ENCODE measurements at regions not wholly inside any gene's neighbourhood (a gene's known extent, or its start where the extent isn't known, plus 50 kb on each side); places are given as distances from the start of the nearest gene placed in this dataset.

DNA sequence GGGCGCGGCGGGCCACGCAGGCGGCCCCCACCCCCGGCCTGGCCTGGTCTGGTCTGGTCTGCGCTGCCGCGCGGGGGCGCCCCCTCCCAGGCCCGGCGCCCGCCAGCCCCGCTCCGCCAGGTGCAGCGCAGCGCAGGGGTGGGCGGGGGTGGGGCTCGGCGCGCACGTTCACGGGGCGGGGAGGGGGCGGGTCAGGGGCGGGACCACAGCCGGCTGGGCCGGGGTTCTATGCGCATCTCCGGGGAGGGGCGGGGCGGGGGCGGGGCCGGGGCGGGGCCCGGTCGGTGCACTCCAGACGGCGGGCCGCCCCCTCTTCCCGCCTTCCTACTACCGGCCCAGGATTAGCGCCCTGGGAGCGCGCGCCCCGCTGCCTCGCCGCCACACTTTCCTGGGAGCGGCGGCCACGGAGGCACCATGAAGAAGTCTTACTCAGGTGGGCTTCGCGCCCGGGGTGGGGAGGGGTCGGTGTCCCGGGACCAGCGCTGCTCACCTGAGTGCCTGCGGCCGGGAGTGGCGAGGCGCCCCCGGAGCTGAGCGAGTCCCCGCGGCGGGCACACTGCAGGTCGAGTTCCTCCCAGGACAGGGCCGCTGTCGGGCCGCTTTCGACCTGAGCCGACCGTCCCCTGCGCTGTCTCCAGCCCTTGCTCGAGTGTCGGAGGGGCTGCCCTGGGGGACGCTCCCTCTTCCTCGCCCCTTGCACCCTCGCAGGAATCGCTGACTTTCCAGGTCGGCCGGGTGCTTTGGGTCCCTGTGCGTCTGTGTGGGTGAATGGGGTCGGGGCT, 140.5 kb downstream of the SEC14L1 start (continued):
- TF ChIP-seq, protein P1, sequence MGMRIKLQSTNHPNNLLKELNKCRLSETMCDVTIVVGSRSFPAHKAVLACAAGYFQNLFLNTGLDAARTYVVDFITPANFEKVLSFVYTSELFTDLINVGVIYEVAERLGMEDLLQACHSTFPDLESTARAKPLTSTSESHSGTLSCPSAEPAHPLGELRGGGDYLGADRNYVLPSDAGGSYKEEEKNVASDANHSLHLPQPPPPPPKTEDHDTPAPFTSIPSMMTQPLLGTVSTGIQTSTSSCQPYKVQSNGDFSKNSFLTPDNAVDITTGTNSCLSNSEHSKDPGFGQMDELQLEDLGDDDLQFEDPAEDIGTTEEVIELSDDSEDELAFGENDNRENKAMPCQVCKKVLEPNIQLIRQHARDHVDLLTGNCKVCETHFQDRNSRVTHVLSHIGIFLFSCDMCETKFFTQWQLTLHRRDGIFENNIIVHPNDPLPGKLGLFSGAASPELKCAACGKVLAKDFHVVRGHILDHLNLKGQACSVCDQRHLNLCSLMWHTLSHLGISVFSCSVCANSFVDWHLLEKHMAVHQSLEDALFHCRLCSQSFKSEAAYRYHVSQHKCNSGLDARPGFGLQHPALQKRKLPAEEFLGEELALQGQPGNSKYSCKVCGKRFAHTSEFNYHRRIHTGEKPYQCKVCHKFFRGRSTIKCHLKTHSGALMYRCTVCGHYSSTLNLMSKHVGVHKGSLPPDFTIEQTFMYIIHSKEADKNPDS (CRISPR knock-in tag; IDR thresholded peaks at IDR 0.05): no peak
- TF ChIP-seq, protein P2, sequence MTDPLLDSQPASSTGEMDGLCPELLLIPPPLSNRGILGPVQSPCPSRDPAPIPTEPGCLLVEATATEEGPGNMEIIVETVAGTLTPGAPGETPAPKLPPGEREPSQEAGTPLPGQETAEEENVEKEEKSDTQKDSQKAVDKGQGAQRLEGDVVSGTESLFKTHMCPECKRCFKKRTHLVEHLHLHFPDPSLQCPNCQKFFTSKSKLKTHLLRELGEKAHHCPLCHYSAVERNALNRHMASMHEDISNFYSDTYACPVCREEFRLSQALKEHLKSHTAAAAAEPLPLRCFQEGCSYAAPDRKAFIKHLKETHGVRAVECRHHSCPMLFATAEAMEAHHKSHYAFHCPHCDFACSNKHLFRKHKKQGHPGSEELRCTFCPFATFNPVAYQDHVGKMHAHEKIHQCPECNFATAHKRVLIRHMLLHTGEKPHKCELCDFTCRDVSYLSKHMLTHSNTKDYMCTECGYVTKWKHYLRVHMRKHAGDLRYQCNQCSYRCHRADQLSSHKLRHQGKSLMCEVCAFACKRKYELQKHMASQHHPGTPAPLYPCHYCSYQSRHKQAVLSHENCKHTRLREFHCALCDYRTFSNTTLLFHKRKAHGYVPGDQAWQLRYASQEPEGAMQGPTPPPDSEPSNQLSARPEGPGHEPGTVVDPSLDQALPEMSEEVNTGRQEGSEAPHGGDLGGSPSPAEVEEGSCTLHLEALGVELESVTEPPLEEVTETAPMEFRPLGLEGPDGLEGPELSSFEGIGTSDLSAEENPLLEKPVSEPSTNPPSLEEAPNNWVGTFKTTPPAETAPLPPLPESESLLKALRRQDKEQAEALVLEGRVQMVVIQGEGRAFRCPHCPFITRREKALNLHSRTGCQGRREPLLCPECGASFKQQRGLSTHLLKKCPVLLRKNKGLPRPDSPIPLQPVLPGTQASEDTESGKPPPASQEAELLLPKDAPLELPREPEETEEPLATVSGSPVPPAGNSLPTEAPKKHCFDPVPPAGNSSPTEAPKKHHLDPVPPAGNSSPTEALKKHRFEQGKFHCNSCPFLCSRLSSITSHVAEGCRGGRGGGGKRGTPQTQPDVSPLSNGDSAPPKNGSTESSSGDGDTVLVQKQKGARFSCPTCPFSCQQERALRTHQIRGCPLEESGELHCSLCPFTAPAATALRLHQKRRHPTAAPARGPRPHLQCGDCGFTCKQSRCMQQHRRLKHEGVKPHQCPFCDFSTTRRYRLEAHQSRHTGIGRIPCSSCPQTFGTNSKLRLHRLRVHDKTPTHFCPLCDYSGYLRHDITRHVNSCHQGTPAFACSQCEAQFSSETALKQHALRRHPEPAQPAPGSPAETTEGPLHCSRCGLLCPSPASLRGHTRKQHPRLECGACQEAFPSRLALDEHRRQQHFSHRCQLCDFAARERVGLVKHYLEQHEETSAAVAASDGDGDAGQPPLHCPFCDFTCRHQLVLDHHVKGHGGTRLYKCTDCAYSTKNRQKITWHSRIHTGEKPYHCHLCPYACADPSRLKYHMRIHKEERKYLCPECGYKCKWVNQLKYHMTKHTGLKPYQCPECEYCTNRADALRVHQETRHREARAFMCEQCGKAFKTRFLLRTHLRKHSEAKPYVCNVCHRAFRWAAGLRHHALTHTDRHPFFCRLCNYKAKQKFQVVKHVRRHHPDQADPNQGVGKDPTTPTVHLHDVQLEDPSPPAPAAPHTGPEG (CRISPR knock-in tag; IDR thresholded peaks at IDR 0.05): no peak
- TF ChIP-seq, protein P3, sequence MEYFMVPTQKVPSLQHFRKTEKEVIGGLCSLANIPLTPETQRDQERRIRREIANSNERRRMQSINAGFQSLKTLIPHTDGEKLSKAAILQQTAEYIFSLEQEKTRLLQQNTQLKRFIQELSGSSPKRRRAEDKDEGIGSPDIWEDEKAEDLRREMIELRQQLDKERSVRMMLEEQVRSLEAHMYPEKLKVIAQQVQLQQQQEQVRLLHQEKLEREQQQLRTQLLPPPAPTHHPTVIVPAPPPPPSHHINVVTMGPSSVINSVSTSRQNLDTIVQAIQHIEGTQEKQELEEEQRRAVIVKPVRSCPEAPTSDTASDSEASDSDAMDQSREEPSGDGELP (IDR thresholded peaks at IDR 0.05; ENCODE audit: borderline replicate concordance, low read depth): no peak
- TF ChIP-seq TBP (CRISPR knock-in tag; IDR thresholded peaks at IDR 0.05) (no peak), HOXA3 (CRISPR knock-in tag; IDR thresholded peaks at IDR 0.05) (peak; percentile 40; the same call in 1 of the 2 replicates), ZFP62 (CRISPR knock-in tag; IDR thresholded peaks at IDR 0.05) (no peak), KMT2B (CRISPR knock-in tag; IDR thresholded peaks at IDR 0.05) (peak; percentile 63), NFKBIZ (CRISPR knock-in tag; IDR thresholded peaks at IDR 0.05) (no peak; the same call in 1 of the 2 replicates), GTF3A (CRISPR knock-in tag; conservative IDR thresholded peaks at IDR 0.05) (0 out of 2 replicates have a peak, but pooled peaks have one; percentile 53), ZNF616 (CRISPR knock-in tag; IDR thresholded peaks at IDR 0.05; ENCODE audit: low read depth) (peak; percentile 92)
- TF ChIP-seq, protein P4, sequence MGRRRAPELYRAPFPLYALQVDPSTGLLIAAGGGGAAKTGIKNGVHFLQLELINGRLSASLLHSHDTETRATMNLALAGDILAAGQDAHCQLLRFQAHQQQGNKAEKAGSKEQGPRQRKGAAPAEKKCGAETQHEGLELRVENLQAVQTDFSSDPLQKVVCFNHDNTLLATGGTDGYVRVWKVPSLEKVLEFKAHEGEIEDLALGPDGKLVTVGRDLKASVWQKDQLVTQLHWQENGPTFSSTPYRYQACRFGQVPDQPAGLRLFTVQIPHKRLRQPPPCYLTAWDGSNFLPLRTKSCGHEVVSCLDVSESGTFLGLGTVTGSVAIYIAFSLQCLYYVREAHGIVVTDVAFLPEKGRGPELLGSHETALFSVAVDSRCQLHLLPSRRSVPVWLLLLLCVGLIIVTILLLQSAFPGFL (CRISPR knock-in tag; IDR thresholded peaks at IDR 0.05): 0 out of 2 replicates have a peak, but pooled peaks have one; percentile 14
- TF ChIP-seq, protein P5, sequence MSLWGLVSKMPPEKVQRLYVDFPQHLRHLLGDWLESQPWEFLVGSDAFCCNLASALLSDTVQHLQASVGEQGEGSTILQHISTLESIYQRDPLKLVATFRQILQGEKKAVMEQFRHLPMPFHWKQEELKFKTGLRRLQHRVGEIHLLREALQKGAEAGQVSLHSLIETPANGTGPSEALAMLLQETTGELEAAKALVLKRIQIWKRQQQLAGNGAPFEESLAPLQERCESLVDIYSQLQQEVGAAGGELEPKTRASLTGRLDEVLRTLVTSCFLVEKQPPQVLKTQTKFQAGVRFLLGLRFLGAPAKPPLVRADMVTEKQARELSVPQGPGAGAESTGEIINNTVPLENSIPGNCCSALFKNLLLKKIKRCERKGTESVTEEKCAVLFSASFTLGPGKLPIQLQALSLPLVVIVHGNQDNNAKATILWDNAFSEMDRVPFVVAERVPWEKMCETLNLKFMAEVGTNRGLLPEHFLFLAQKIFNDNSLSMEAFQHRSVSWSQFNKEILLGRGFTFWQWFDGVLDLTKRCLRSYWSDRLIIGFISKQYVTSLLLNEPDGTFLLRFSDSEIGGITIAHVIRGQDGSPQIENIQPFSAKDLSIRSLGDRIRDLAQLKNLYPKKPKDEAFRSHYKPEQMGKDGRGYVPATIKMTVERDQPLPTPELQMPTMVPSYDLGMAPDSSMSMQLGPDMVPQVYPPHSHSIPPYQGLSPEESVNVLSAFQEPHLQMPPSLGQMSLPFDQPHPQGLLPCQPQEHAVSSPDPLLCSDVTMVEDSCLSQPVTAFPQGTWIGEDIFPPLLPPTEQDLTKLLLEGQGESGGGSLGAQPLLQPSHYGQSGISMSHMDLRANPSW (CRISPR knock-in tag; IDR thresholded peaks at IDR 0.05; ENCODE audit: borderline replicate concordance): no peak
- TF ChIP-seq, protein P6, sequence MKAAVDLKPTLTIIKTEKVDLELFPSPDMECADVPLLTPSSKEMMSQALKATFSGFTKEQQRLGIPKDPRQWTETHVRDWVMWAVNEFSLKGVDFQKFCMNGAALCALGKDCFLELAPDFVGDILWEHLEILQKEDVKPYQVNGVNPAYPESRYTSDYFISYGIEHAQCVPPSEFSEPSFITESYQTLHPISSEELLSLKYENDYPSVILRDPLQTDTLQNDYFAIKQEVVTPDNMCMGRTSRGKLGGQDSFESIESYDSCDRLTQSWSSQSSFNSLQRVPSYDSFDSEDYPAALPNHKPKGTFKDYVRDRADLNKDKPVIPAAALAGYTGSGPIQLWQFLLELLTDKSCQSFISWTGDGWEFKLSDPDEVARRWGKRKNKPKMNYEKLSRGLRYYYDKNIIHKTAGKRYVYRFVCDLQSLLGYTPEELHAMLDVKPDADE (CRISPR knock-in tag; IDR thresholded peaks at IDR 0.05): no peak

Measured in HepG2 (cell line).